MM.1S (cell line): ENCODE measurements at regions not wholly inside any gene's neighbourhood (a gene's known extent, or its start where the extent isn't known, plus 50 kb on each side); places are given as distances from the start of the nearest gene placed in this dataset.

ENCODE experiments used
- CTCF ChIP-seq: fragments of 300-600 bp; sonication (generic); IDR thresholded peaks from 2 replicates; pipeline ENCODE4 v1.5.1; 2016; ENCODE audit warnings: antibody characterized with exemption, low read length, mixed read lengths
- EZH2 ChIP-seq: fragments of 300-600 bp; sonication (generic); optimal IDR thresholded peaks from 2 replicates; pipeline ENCODE3; 2017; ENCODE audit warnings: low read depth, mild to moderate bottlenecking, antibody characterized with exemption, low read length, mixed read lengths
- EZH2phosphoT487 ChIP-seq: fragments of 300-600 bp; sonication (generic); IDR thresholded peaks from 2 replicates; pipeline ENCODE4 v1.6.1; 2018; ENCODE audit warnings: antibody characterized with exemption, low read length

GRCh38 chr13:85586856-85587255, 212.4 kb downstream of the SLITRK6 start:
- TF ChIP-seq EZH2, result no peak
- no peak for TF ChIP-seq EZH2phosphoT487
- TF ChIP-seq CTCF, result no peak
